ENCODE measurements at regions not wholly inside any gene's neighbourhood (a gene's known extent, or its start where the extent isn't known, plus 50 kb on each side); places are given as distances from the start of the nearest gene placed in this dataset.

DNA sequence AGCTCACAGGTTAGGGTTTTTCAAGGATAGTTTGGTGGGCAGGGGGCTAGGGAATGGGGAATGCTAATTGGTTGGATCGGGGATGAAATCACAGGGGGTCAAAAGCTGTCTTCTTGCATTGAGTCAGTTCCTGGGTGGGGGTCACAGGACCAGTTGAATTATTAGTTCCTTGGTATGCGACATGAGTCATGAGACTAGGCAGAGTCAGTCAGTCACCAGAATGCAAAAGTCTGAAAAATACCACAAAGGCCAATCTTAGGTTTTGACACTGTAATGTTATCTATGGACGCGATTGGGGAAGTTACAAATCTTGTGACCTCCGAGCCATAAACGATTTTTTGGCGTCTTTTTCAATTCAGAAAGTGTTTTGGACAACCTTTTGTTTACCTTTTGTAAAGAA, 101.2 kb downstream of the ZNF519 start:
- Mint-ChIP-seq H3K27me3 (ENCODE audit: low read depth) (no peaks in the 10 kb centered on the region), H3K4me1 (no peaks in the 10 kb centered on the region), H3K4me3 (no peak overlapping the region), H3K36me3 (peaks cover 4% of the 10 kb centered on the region), H3K9me3 (peaks cover 64% of the 10 kb centered on the region), H3K27ac (no peak overlapping the region)
- TF ChIP-seq, protein P1, sequence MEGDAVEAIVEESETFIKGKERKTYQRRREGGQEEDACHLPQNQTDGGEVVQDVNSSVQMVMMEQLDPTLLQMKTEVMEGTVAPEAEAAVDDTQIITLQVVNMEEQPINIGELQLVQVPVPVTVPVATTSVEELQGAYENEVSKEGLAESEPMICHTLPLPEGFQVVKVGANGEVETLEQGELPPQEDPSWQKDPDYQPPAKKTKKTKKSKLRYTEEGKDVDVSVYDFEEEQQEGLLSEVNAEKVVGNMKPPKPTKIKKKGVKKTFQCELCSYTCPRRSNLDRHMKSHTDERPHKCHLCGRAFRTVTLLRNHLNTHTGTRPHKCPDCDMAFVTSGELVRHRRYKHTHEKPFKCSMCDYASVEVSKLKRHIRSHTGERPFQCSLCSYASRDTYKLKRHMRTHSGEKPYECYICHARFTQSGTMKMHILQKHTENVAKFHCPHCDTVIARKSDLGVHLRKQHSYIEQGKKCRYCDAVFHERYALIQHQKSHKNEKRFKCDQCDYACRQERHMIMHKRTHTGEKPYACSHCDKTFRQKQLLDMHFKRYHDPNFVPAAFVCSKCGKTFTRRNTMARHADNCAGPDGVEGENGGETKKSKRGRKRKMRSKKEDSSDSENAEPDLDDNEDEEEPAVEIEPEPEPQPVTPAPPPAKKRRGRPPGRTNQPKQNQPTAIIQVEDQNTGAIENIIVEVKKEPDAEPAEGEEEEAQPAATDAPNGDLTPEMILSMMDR (IDR thresholded peaks at IDR 0.05; ENCODE audit: unreplicated experiment), result no peak
- no peak for DNase-seq (ENCODE audit: low spot score in 2 of 2, unreplicated experiment in 2 of 2)

DNA sequence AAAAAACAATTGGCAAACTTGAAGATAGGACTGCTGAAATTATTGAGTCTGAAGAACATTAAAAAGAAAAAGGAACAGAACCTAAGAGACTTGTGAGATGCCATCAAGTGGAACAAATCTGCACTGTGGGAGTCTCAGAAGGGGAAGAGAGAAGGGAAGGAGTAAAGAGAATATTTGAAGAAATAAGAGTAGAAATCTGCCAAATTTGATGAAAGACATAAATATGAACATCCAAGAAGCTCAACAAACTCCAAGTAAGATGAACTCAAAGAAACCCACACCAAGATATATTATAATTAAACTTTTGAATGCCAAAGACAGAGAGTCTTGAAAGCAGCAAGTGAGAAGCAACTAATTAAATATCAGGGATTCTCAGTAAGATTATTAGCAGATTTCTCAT, 102.7 kb downstream of the ZNF519 start:
- no peak for DNase-seq (ENCODE audit: low spot score in 2 of 2, unreplicated experiment in 2 of 2)
- Mint-ChIP-seq H3K27me3 (ENCODE audit: low read depth) (no peaks in the 10 kb centered on the region), H3K27ac (no peak overlapping the region), H3K4me3 (no peak overlapping the region), H3K4me1 (no peaks in the 10 kb centered on the region), H3K9me3 (peaks cover 54% of the 10 kb centered on the region), H3K36me3 (peaks cover 4% of the 10 kb centered on the region)
- TF ChIP-seq, protein P1 (IDR thresholded peaks at IDR 0.05; ENCODE audit: unreplicated experiment), result no peak

DNA sequence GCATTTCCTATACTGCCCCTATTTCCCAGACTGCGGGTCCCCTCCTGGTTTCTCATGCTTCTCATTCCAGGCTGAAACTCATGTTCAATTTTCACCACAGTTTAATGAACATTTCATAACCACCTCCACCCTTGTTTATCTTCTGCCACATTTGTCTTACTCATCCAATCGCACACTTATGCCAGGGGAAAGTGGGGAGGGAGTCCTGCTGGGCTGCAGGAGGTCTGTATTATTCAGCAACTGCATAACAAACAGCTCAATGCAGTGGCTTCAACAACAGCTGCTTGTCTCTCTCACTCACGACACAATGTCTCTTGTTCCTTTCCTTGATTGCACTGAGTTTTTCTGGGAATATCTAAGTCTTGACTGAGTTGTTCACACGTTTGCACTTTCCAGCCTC, 106.0 kb downstream of the ZNF519 start:
- Mint-ChIP-seq H3K27me3 (ENCODE audit: low read depth) (no peaks in the 10 kb centered on the region), H3K9me3 (peaks cover 33% of the 10 kb centered on the region), H3K27ac (no peak overlapping the region), H3K4me1 (no peaks in the 10 kb centered on the region), H3K36me3 (peaks cover 4% of the 10 kb centered on the region), H3K4me3 (no peak overlapping the region)
- DNase-seq (ENCODE audit: low spot score in 2 of 2, unreplicated experiment in 2 of 2), result no peak
- TF ChIP-seq, protein P1 (IDR thresholded peaks at IDR 0.05; ENCODE audit: unreplicated experiment), result no peak

GRCh38 chr18:14025306-14025940, 106.8 kb downstream of the ZNF519 start:
- H3K9me3 Mint-ChIP-seq, result peaks cover 25% of the 10 kb centered on the region
- no peaks in the 10 kb centered on the region for H3K27me3 Mint-ChIP-seq (ENCODE audit: low read depth)
- H3K4me3 Mint-ChIP-seq, result no peak overlapping the region
- no peak overlapping the region for H3K27ac Mint-ChIP-seq
- H3K4me1 Mint-ChIP-seq, result no peaks in the 10 kb centered on the region
- TF ChIP-seq, protein P1 (IDR thresholded peaks at IDR 0.05; ENCODE audit: unreplicated experiment), result no peak
- DNase-seq (ENCODE audit: low spot score in 2 of 2, unreplicated experiment in 2 of 2), result no peak
- H3K36me3 Mint-ChIP-seq, result peaks cover 4% of the 10 kb centered on the region

DNA sequence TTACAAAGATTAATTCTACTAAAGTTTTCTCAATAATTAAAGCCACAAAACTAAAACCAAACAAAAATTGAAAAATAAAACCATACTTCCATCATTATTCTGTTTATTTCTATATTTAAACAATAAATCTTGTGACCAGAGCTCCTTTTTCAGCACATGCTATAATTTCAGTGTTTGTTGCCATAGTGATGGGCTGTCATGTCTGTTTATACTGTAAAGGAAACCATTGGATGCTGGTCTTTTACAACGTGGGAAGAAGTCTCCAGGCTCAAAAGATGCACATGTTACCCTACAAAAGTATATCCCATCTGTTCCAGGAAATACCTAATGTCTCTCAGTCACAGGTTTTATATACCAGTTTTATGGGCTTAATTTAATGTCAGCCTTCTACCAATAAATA, 100.1 kb upstream of the MC2R start:
- Mint-ChIP-seq H3K27me3 (ENCODE audit: low read depth) (no peaks in the 10 kb centered on the region), H3K27ac (no peak overlapping the region), H3K4me1 (no peaks in the 10 kb centered on the region), H3K9me3 (peaks cover 45% of the 10 kb centered on the region), H3K4me3 (no peak overlapping the region), H3K36me3 (peaks cover 3% of the 10 kb centered on the region)
- TF ChIP-seq, protein P1 (IDR thresholded peaks at IDR 0.05; ENCODE audit: unreplicated experiment), result no peak
- no peak for DNase-seq (ENCODE audit: low spot score in 2 of 2, unreplicated experiment in 2 of 2)

DNA sequence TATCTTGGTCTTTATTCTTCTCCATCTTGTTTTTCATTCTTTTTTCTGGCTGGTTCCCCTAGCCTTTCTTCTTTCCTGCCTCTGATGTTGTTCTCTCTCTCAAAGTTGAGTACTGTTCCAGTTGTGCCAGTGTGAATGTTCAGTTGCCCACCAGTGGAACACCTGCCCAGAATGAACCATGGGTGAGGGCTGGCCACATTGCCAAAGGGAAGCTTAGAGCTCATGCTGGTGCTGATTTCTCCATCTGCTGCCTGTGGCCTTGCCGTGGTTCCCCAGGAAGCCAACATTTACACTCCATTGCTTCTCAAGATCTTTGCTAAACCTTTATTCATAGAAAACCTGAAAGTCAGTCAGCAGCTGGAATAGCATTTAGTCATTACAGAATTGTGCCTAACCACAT, 99.1 kb upstream of the MC2R start:
- TF ChIP-seq, protein P1 (IDR thresholded peaks at IDR 0.05; ENCODE audit: unreplicated experiment), result no peak
- no peak overlapping the region for H3K4me3 Mint-ChIP-seq
- no peak for DNase-seq (ENCODE audit: low spot score in 2 of 2, unreplicated experiment in 2 of 2)
- peaks cover 50% of the 10 kb centered on the region for H3K9me3 Mint-ChIP-seq
- no peaks in the 10 kb centered on the region for H3K4me1 Mint-ChIP-seq
- H3K27me3 Mint-ChIP-seq (ENCODE audit: low read depth), result no peaks in the 10 kb centered on the region
- no peak overlapping the region for H3K27ac Mint-ChIP-seq
- peaks cover 3% of the 10 kb centered on the region for H3K36me3 Mint-ChIP-seq
